ES-I3 (cell line): ENCODE measurements at regions not wholly inside any gene's neighbourhood (a gene's known extent, or its start where the extent isn't known, plus 50 kb on each side); places are given as distances from the start of the nearest gene placed in this dataset.

Source experiments
- H3K36me3 ChIP-seq: 2 replicates; pipeline ENCODE4 v1.6.1; 2013; ENCODE audit warnings: mild to moderate bottlenecking, low read length, control low read depth, moderate library complexity; ENCODE audit not compliant: insufficient read depth
- H3K4me1 ChIP-seq: 2 replicates; pipeline ENCODE4 v1.6.1; 2013; ENCODE audit warnings: mild to moderate bottlenecking, control low read depth, low read length; ENCODE audit not compliant: insufficient read depth
- H3K9ac ChIP-seq: 2 replicates; pipeline ENCODE4 v1.6.1; 2013; ENCODE audit warnings: low read depth, mild to moderate bottlenecking, low read length, moderate library complexity
- H3K9me3 ChIP-seq: 2 replicates; pipeline ENCODE4 v1.6.1; 2013; ENCODE audit warnings: mild to moderate bottlenecking, low read length, moderate library complexity; ENCODE audit not compliant: control insufficient read depth, insufficient read depth

DNA sequence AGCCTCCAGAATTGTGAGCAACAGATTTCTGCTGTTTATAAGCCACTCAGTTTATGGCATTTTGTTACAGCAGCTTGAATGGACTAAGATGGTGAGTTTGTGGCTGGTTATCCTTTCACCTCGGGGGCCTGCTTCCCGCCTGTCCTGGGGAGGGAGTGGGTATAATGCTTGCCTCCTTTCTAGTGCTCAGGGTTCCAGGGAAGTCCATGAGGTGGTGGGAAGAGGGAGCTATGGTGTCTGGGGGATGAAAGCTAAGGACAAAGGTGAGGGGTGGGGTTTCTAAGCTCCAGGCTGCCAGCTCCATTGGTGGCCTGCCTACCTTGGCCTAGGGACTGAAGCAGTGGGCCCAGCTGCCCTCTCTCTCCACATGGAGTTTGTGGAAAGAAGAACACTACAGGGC is 50.2 kb upstream of the SDK2 start:
- Histone ChIP-seq H3K4me1 (peaks cover 18% of the 10 kb centered on the region; the same call in 1 of the 2 replicates), H3K36me3 (no peaks in the 10 kb centered on the region), H3K9ac (no peak overlapping the region), H3K9me3 (no peaks in the 10 kb centered on the region)

DNA sequence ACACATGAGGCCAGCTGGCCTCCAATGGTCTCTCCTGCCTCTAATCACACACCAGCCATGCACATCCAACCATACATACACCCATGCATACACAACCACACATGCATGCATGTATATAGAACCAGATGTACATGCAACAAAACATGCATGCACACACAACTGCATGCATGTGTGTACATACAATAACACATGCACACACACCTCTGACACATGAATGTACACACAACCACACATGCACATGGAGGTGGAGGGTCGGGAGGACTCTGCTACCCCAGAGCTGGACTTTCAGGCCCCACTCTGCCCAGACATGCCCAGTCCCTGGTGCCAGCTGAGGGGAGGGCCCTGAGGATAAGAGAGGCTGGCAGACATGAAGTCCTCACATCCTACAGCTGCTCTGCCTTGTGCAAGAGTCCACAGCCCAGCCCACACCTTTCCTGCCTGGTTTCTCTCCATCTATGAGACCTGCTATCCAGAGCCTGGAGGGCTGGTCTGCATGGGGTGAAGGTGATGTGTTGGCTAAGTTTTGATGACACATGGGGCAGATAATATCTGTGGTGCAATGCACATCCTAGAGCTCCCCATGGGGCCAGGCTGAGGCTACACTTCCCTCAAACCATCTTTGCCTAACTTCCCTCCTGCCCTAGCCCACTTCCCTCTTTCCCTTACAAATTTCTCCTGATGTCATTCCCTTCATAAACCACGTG is 50.9 kb upstream of the SDK2 start:
- no peaks in the 10 kb centered on the region for H3K36me3 ChIP-seq
- H3K9ac ChIP-seq: no peak overlapping the region
- no peaks in the 10 kb centered on the region for H3K9me3 ChIP-seq
- H3K4me1 ChIP-seq: peaks cover 16% of the 10 kb centered on the region; the same call in 1 of the 2 replicates

DNA sequence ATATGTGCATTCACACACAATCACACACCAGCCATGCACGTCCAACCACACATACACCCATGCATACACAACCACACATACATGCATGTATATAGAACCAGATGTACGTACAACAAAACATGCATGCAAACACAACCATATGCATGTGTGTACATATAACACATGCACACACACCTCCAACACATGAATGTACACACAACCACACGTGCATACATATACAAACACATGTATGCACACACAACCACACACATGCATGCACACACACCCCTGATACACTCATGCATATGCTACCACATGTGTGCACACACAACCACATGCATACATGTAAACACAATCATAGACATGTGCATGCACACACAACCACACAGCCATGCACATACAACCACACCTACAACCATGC is 52.0 kb upstream of the SDK2 start:
- Histone ChIP-seq H3K36me3 (no peaks in the 10 kb centered on the region), H3K9me3 (no peaks in the 10 kb centered on the region), H3K4me1 (peaks cover 8% of the 10 kb centered on the region; the same call in 1 of the 2 replicates), H3K9ac (no peak overlapping the region)

DNA sequence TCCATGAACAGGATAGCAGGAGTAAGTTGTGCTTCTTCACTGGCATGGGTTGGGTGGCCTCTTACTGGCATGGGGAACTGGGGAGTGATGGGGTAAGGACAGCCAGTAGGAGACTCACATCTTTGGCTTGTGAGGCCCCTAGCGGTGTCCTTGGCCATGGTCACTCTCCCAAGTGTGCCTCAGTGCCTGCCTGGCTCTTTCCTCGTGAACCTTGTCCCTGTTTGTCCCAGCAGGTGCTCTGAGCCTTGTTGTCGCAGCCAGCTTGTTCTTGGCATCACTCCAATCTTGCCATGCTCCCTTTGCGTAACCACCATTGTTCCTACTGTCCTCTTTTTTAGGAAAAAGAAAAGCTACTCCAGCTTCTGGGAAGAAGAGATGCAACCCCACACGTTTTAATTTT is 53.6 kb upstream of the SDK2 start:
- Histone ChIP-seq H3K9me3 (no peaks in the 10 kb centered on the region), H3K36me3 (no peaks in the 10 kb centered on the region), H3K4me1 (no peaks in the 10 kb centered on the region), H3K9ac (no peak overlapping the region)

DNA sequence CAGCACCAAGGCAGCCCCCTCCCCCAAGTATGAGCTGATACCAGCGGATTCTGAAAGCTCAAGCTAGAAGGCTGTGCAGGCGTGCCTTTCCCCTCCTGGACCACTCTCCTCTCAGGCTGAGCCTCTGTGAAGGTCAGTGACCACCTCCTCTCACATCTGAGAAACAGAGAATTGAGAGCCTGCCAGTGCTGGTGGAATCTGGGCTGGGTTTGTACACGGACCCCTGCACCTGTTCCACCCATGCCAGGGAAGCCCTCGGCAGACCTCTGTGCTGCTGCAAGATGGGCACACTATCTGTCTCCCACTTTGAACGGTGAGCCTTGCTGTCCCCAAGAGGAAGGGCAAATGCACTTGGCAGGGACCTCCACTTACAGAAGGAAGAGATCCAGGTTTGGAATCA is 54.7 kb upstream of the SDK2 start:
- Histone ChIP-seq H3K9ac (no peak overlapping the region), H3K9me3 (no peaks in the 10 kb centered on the region), H3K36me3 (no peaks in the 10 kb centered on the region), H3K4me1 (no peaks in the 10 kb centered on the region)

DNA sequence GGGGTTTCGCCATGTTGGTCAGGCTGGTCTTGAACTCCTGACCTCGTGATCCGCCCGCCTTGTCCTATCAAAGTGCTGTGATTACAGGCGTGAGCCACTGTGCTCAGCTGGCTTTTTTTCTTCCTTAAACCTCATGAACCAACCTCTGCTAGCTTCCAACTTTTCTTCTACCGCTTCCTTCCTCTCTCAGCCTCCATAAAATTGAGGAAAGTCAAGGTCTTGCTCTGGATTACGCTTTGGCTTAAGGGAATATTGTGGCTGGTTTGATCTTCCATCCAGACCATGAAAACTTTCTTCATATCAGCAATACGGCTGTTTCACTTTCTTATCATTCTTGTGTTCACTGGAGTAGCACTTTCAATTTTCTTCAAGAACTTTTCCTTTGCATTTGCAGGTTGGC is 57.5 kb upstream of the SDK2 start:
- H3K4me1 ChIP-seq: no peaks in the 10 kb centered on the region
- no peaks in the 10 kb centered on the region for H3K36me3 ChIP-seq
- H3K9ac ChIP-seq: no peak overlapping the region
- H3K9me3 ChIP-seq: no peaks in the 10 kb centered on the region

DNA sequence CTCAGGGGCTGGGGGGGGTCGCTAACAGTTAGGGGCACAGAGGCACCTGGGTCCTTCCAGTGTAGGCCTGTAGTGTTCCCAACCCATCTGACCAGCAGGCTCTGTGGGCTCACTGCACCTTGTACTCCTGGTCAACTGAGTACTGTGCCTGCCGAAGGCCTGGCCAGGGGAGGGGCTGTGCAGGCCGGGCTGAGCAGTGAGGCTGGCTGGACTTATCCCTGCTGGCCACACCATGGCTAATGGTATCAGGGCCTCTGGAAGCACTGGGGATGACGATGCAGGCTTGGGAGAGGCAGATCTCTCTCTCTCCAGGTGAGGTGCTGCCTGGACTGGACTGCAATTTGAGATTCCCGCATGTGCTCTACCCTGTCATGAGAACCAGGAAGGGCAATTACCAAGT is 58.9 kb upstream of the SDK2 start:
- Histone ChIP-seq H3K9ac (no peak overlapping the region), H3K4me1 (no peaks in the 10 kb centered on the region), H3K9me3 (no peaks in the 10 kb centered on the region), H3K36me3 (no peaks in the 10 kb centered on the region)

DNA sequence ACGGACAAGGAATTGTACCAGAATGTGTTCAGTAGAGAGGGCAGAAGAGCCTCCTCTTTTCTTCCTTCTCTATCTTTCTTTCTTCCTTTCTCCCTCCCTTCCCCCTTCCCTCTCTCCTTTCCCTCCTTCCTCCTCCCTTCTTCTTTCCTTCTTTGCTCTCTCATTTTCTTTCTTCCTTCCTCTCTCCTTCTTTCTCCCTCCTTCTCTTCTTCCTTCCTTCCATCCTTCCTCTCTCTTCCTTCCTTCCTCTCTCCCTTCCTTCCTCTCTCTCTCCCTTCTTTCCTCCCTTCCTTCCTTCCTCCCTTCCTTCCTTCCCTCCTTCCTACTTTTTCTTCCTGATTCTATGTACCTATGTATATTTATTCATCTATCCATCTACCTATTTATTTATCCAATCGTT is 59.7 kb upstream of the SDK2 start:
- Histone ChIP-seq H3K4me1 (no peaks in the 10 kb centered on the region), H3K9me3 (no peaks in the 10 kb centered on the region), H3K9ac (no peak overlapping the region), H3K36me3 (no peaks in the 10 kb centered on the region)

DNA sequence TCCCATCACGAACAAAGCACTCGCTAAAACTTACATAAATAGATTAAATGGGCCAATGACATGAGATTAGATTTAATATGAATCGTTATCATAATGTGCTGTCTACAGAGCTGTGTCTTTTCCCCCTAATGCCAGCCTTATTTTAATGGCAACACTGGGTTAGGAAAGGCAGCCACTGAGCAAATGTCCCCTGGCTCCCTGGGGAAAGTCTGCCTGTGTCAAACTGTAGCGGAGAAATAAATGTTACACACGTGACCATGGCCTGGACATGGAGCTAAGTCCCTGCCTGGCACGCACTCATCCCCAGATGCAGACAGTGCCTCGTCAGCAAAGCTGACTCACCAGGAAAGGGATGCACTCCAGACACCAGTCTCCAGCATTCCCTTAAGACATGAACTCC is 61.3 kb upstream of the SDK2 start:
- Histone ChIP-seq H3K4me1 (no peaks in the 10 kb centered on the region), H3K9me3 (no peaks in the 10 kb centered on the region), H3K36me3 (no peaks in the 10 kb centered on the region), H3K9ac (no peak overlapping the region)

DNA sequence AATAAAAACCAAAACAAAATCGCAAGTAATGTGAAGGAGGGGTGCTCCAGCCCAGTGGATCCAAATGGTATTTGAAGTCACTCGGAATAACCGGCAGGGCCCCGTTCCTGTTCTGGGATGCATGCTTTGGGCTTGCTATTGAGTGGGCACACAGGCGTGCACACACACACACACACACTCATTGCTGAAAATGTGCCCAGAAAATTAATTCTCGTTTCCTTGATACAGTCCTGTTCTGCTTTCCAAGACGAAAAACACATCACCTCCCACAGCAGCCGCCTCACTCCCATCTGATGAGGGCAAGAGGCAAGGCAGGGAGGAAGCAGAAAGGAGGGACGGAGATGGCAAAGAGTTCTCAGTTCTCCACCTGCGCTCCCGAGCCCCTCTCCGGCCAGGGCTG is 62.2 kb upstream of the SDK2 start:
- H3K4me1 ChIP-seq: no peaks in the 10 kb centered on the region
- no peaks in the 10 kb centered on the region for H3K36me3 ChIP-seq
- H3K9me3 ChIP-seq: no peaks in the 10 kb centered on the region
- H3K9ac ChIP-seq: no peak overlapping the region

DNA sequence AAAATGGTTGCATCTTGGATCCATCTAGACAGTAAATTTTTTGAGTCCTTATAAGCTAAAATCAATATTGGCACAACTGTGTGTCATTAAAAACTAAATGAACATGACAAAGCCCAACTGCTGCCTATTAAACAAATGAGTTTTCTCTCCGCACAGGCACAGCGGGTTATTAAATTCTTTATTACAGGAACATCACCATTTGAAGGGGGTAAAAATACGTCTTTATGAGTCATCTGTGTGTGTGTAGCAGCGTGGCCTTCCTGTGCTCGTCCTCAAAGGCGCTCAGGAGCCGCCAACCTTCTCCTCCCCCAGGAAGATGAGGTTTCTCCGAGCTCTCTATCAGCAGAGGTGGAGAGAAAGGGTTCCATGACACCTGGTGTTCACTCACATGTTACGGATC is 62.6 kb upstream of the SDK2 start:
- Histone ChIP-seq H3K9me3 (no peaks in the 10 kb centered on the region), H3K36me3 (no peaks in the 10 kb centered on the region), H3K9ac (no peak overlapping the region), H3K4me1 (no peaks in the 10 kb centered on the region)

DNA sequence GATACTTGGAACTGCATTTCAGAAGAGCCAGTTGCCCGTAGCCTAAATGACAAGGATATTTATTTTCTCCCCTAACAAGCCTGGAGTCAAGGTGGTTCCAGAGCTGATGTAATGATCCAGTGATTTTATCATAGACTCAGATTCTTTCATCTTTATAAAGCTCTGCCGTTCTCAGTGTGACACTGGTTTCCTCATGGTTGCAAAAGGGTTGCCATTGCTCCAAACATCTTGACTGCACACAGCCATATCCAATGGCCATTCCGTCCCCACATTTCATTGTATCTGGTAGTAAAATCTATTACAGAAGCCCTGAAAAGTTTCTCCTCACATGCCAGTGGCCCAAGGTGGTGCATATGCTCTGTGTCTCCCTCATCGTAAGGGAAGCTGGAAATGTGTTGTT is 63.1 kb upstream of the SDK2 start:
- H3K9ac ChIP-seq: no peak overlapping the region
- H3K9me3 ChIP-seq: no peaks in the 10 kb centered on the region
- H3K36me3 ChIP-seq: no peaks in the 10 kb centered on the region
- H3K4me1 ChIP-seq: no peaks in the 10 kb centered on the region

DNA sequence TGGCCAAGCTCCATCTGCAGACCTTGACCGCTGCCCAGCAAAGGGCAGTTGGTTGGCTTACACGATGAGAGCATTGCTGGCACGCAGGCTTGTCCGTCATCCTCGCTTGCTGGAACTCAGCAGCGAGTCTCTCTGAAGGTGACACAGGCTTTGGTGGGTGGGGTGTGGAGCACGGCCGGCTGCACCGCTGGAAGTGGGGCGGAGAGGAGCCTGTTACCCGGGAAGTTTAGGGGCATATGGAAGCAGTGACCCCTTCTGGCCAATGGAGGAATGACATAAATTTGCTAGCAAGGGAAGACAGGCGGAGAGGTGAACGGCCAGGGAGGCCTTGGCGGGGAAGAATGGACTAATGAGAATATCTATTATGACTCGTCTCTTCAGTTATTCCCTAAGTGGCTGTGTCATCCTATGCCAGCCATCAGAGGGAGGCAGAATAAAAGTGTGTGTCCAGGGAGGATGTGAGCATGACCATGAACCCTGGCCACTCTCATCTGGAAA is 65.9 kb upstream of the SDK2 start:
- Histone ChIP-seq H3K4me1 (no peaks in the 10 kb centered on the region), H3K36me3 (no peaks in the 10 kb centered on the region), H3K9me3 (no peaks in the 10 kb centered on the region), H3K9ac (no peak overlapping the region)

DNA sequence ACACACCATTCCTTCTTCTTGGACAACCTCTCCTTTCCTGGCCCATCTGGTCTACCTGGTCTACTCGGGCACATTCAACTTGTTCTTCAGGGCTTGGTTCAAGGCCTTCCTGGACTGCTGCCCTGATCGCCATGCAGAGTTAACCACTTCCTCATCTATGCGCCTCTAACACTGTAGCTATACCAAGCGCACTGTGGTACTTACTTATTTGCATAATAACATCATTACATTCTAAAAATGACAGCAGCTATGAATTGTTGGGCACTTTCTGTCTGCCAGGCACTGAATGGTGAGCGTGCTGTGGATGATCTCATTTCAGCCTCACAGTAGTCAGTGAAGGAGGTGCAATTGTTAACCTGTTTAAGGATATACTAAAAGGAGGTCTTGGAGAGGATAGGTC is 66.9 kb upstream of the SDK2 start:
- Histone ChIP-seq H3K9ac (no peak overlapping the region), H3K9me3 (no peaks in the 10 kb centered on the region), H3K36me3 (no peaks in the 10 kb centered on the region), H3K4me1 (no peaks in the 10 kb centered on the region)

DNA sequence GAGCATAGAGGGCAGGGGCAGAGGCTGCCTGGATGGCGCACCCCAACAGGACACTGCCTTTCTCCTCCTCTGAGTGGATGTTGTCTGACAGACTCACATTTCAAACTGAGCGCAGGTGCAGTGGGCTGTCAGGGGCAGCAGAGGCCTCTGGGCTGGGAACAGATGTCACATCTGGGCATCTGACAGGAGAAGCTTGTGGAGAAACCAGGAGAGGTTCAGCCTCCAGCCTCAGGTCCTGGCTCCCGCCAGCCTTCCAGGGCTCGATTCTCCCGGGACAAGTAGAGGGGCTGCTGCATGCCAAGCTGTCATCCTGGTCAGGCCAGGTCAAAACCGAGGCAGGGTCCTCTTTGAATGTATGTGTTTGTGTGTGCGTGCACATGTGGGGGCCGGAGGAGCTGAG is 67.7 kb upstream of the SDK2 start:
- Histone ChIP-seq H3K36me3 (no peaks in the 10 kb centered on the region), H3K4me1 (no peaks in the 10 kb centered on the region), H3K9ac (no peak overlapping the region), H3K9me3 (no peaks in the 10 kb centered on the region)

DNA sequence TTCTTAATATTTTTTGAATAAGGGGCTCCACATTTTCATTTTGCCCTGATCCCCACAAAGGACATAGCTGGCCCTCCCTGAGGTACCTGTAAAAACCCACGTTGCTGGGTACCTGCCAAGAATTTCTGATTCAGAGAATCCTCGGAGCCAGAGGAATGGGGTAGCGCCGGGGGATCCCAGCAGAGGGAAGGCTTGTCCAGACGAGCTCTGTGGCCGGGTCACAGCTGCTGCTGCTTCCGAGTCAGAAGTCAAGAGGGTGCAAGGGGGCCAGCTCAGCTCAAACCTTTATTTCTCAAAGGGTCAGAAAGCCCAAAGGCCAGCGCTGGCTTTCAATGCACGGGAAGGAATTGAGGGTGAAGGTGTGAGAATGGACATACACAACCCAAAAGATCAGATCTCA is 68.9 kb upstream of the SDK2 start:
- no peaks in the 10 kb centered on the region for H3K4me1 ChIP-seq
- no peak overlapping the region for H3K9ac ChIP-seq
- H3K9me3 ChIP-seq: no peaks in the 10 kb centered on the region
- no peaks in the 10 kb centered on the region for H3K36me3 ChIP-seq
